ENCODE measurements at regions not wholly inside any gene's neighbourhood (a gene's known extent, or its start where the extent isn't known, plus 50 kb on each side); places are given as distances from the start of the nearest gene placed in this dataset.

GRCh38 chr22:22342697-22343580, 98.4 kb downstream of the VPREB1 start (continued):
- TF ChIP-seq CLOCK (CRISPR knock-in tag; IDR thresholded peaks at IDR 0.05; ENCODE audit: borderline replicate concordance), result 0 out of 2 replicates have a peak, but pooled peaks have one; percentile 46
- peak; percentile 6 for TF ChIP-seq SMAD1 (IDR thresholded peaks at IDR 0.05; ENCODE audit: low read depth, low read length, partially characterized antibody)
- no peak for TF ChIP-seq SLC30A9 (CRISPR knock-in tag; IDR thresholded peaks at IDR 0.05)
- TF ChIP-seq ZBTB9 (CRISPR knock-in tag; IDR thresholded peaks at IDR 0.05), result peak; percentile 87
- TF ChIP-seq GATAD2B (IDR thresholded peaks at IDR 0.05; ENCODE audit: borderline replicate concordance), result no peak
- TF ChIP-seq FOXO4 (CRISPR knock-in tag; IDR thresholded peaks at IDR 0.05), result peak; percentile 81; the same call in 1 of the 2 replicates
- TF ChIP-seq KDM2B (CRISPR knock-in tag; IDR thresholded peaks at IDR 0.05), result 0 out of 2 replicates have a peak, but pooled peaks have one; percentile 15
- TF ChIP-seq CREB1 (IDR thresholded peaks at IDR 0.05), result peak; percentile 78; the same call in 1 of the 2 replicates
- peak; percentile 83 for TF ChIP-seq CREB1 (CRISPR knock-in tag; IDR thresholded peaks at IDR 0.05)
- no peak for TF ChIP-seq ESRRB (CRISPR knock-in tag; IDR thresholded peaks at IDR 0.05; ENCODE audit: borderline replicate concordance)
- peak; percentile 60; the same call in 1 of the 2 replicates for TF ChIP-seq CHCHD3 (CRISPR knock-in tag; IDR thresholded peaks at IDR 0.05)
- TF ChIP-seq MBD2 (IDR thresholded peaks at IDR 0.05; ENCODE audit: borderline replicate concordance, low read depth), result 0 out of 2 replicates have a peak, but pooled peaks have one; percentile 16
- no peak; the same call in 1 of the 2 replicates for TF ChIP-seq HNRNPUL1 (IDR thresholded peaks at IDR 0.05; ENCODE audit: low read length)
- TF ChIP-seq HNRNPK (IDR thresholded peaks at IDR 0.05; ENCODE audit: low read depth, low read length, poor library complexity, severe bottlenecking), result no peak
- TF ChIP-seq ZNF212 (CRISPR knock-in tag; IDR thresholded peaks at IDR 0.05), result peak; percentile 82
- 0 out of 2 replicates have a peak, but pooled peaks have one; percentile 21 for TF ChIP-seq PPARD (CRISPR knock-in tag; IDR thresholded peaks at IDR 0.05)
- TF ChIP-seq ZNF561 (CRISPR knock-in tag; conservative IDR thresholded peaks at IDR 0.05), result peak; percentile 76; the same call in 1 of the 2 replicates
- 0 out of 2 replicates have a peak, but pooled peaks have one; percentile 29 for TF ChIP-seq SP1 (CRISPR knock-in tag; IDR thresholded peaks at IDR 0.05)
- peak; percentile 69; the same call in 1 of the 2 replicates for TF ChIP-seq CGGBP1 (CRISPR knock-in tag; IDR thresholded peaks at IDR 0.05)
- TF ChIP-seq ATF7 (IDR thresholded peaks at IDR 0.05), result peak; percentile 63
- TF ChIP-seq MXI1 (IDR thresholded peaks at IDR 0.05; ENCODE audit: low read depth, low read length), result 0 out of 2 replicates have a peak, but pooled peaks have one; percentile 8
- peak; percentile 45; the same call in 1 of the 2 replicates for TF ChIP-seq ZSCAN32 (CRISPR knock-in tag; IDR thresholded peaks at IDR 0.05)
